Ramos (cell line): ENCODE measurements at regions not wholly inside any gene's neighbourhood (a gene's known extent, or its start where the extent isn't known, plus 50 kb on each side); places are given as distances from the start of the nearest gene placed in this dataset.

Experiments
- in situ Hi-C: fragments of 300-500 bp; cut with MboI; formaldehyde crosslinking; loops from one replicate; pipeline ENCODE4 v1.14.3; 2022; ENCODE audit warnings: low sequenced_read_pairs; ENCODE audit not compliant: unreplicated experiment

DNA sequence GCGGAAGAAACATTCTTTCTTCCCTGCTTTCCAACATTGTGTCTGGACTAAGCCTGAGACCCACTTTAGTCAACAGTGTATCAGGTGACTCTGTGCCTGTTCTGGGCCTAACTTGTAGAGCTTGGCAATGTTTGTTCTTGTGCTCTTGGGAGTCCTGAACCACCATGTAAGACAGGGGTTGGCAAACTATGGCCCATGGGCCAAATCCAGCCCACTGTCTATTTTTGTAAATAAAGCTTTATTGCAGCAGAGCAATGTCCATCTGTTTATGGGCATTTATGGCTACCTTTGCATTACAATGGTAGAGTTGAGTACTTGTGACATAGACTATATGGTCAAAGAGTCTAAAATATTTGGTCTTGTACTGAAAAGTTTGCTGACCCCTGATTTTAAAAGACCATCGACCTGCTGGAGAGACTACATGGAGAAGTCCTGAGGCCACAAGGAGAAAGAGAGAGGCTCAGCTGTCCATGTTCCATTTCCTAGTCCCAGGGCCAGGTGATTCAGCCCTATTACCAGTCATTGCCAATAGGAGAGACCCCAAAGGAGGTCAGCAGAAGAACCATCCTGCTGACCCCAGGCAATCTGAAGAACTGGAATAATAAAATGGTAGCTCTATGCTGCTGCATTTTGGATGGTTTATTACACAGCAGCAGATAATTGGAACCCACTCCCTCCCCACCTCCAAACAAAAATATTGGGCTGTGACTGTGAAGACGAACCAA, 211.3 kb downstream of the AUH start:
- in situ Hi-C loops: no loop called here

DNA sequence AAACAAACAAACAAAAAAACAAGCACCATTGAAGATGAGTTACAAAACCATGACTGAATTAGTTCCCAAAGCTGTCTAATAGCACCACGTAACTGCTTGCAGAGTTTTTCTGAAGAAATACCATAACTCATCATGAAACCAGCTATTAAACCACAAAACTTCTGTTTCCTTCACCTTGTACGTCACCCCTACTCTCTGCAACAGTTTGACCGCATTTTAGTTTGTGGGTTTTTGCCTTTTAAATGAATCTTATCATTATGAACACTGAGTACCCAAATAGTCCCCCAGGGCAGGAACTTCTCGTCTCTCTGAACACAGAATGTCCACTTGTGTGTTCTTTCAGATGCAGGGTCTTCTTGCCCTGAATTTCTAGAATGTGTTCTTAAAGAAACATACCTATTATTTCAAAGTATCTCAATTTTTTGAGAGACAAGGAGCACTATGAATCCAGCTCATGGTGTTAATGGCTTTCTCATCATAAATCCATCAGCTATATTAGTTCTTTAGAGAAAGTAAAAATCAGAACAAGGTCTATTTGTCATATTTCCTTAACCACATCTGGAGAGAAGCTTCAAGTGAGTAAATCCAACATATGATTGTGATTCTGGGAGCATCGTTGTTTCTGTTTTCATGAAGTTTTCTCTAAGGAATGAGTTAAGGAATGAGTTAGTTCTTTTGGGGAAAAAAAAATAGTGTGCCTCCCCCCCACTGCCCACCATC, 210.6 kb downstream of the AUH start:
- in situ Hi-C loops: no loop called here

DNA sequence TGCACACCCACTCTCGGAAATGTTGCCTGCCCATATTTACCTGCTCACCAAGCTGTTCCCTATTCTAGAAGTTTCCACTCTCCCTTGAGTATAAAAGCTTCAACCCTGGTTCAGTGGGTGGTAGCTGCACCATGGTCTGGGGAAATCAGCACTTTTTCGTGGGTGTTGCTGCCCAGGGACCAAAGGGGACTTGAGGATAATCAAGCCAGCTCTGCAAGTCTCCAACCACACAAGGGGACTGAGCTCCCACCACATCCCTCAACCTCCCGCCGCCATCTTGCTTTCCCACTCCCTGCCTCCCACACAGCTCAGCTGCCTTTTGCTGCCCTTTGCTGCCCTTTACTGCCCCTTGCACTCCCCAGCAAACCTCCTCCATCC, 210.0 kb downstream of the AUH start:
- in situ Hi-C loops: no loop called here

GRCh38 chr9:91154686-91155085, 207.0 kb downstream of the AUH start:
- in situ Hi-C loops: no loop called here

DNA sequence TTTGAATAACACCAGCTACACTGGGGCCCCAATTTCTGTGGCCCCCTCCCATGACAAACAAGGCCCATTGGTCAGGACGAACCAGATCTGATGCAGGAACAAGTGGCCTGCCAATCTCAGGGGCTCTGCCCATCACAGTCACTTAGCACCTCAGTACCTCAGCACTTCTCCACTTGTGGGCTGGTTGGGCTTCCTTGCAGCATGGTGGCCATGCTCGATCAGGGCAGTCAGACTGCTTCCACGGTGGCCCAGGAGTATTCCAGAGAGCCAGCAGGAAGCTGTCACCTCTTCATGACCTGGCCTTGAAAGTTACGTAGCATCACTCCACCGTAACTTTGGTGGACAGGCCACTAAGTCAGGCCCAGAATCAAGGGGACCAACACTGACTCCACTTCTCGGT, 206.5 kb downstream of the AUH start:
- in situ Hi-C loops: no loop called here

- in situ Hi-C loops: no loop called here
These were observed 205.9 kb downstream of the AUH start for GRCh38 chr9:91155746-91156376.

GRCh38 chr9:91156451-91157234, 205.1 kb downstream of the AUH start:
- in situ Hi-C loops: no loop called here

DNA sequence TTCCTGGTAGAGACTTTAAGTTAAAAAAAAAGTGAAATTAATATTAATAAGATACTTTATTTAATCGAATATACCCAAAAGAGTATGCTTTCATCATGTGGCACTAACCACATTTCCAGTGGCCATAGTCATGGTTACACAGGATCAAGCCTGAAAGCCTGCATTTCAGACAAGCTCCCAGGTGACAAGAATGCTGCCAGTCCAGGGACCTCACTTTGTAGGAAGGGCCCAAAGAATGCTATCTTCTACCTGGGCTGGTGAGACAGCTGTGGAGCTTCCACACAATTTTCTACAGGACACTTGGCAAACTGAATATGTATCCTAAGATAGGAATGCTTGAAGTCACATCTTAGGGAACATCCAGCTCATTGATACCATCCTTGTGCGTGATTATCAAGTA, 203.8 kb downstream of the AUH start:
- in situ Hi-C loops: no loop called here

DNA sequence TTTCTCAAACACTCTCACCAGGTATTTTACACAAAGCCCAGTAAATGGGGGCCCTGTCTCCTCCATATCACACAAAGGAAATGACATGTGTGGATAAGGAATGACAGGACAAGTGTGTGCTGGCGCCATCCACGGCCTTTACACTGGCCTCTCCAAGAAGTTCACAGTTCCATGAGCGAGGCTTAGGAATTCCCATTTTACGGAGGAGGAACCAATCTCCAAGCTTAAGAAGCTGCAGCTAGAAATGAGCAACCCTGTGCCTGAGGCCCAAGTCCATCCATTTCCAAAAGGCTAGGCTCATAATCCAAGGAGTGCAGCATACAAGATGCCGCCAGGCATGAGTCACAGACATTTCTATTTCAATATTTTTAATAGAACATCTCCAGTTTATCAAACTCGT, 203.4 kb downstream of the AUH start:
- in situ Hi-C loops: no loop called here

DNA sequence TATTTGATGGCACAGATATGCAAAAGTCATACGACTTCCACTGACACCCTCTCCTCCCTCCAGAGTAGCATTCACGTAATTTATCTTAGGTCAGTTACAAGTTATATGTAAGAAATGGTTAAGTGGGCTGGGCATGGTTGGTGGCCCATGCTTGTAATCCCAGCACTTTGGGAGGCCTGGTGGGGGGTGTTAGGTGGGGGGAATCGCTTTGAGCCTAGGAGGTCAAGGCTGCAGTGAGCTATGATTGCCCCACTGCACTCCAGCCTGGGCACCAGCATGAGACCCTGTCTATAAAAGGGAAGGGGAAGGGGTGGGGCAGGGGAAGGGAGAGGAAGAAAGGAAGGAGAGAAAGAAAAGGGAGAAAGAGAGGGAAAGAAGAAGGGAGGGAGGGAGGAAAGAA, 202.8 kb downstream of the AUH start:
- in situ Hi-C loops: no loop called here

DNA sequence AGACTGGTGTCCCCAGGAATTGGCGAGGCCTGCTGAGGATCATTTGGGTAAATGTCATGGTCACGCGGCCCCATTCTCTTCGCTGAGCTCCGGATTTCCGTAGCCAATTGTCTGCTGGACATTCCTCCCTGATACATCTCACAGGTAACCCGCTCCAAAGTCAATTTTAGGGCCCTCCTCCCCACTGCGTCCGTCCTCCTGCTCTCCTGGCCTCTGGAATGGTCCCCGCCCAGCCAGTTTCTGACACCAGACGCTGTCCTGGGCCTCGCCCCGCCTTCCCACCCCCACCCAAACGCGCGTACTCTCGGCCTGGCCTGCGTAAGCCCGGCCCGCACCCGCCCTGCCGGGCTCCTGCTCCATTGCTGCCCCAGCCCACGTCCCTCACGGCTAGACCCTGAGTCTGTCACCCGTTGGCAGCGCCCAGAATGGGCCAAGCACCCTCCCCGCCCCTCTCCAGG, 202.0 kb downstream of the AUH start:
- in situ Hi-C loops: no loop called here

DNA sequence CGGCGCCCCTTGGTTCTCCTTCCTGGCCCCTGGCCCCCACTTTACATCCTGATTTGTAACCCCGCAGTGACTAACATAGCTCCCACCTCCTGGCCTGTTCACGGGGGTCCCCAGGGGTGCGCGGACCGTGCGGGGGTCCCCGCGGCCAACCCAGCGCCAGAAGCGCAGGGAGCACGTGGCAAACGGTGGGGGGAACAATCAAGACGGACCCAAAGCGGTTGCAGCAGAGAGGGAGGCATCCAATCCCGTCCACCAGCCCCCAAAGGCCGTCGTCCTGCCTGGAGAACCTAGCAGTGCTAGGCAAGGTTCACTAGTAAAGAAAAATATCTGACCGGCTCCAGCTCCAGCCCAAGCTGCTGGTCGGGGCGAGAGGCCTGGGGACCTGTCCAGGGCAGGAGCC, 201.5 kb downstream of the AUH start:
- in situ Hi-C loops: no loop called here

GRCh38 chr9:91160599-91161464, 200.9 kb downstream of the AUH start:
- in situ Hi-C loops: no loop called here

- in situ Hi-C loops: no loop called here
These were observed 200.0 kb downstream of the AUH start for GRCh38 chr9:91161465-91162300.

DNA sequence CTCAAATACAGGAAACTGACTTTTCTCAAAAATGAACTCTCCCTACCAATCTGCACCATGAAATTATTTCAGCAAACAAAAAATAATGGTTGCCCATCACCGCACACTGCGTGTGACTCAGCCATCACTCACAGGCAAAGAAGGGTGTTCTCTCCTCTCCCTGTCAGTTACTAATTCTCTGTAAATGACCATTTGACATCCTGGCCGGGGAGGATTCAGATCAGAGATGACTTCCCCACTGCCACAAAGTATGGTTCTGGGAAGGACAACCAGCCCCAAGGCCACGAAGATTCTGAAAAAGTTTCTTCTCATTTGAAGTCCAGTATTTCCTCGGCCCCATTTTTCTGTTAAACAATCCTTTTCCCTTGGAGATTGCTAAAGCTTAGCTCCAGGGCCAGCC, 199.4 kb downstream of the AUH start:
- in situ Hi-C loops: no loop called here

- in situ Hi-C loops: no loop called here
These were observed 198.8 kb downstream of the AUH start for GRCh38 chr9:91162784-91163443.

GRCh38 chr9:91163444-91163772, 198.3 kb downstream of the AUH start:
- in situ Hi-C loops: no loop called here

DNA sequence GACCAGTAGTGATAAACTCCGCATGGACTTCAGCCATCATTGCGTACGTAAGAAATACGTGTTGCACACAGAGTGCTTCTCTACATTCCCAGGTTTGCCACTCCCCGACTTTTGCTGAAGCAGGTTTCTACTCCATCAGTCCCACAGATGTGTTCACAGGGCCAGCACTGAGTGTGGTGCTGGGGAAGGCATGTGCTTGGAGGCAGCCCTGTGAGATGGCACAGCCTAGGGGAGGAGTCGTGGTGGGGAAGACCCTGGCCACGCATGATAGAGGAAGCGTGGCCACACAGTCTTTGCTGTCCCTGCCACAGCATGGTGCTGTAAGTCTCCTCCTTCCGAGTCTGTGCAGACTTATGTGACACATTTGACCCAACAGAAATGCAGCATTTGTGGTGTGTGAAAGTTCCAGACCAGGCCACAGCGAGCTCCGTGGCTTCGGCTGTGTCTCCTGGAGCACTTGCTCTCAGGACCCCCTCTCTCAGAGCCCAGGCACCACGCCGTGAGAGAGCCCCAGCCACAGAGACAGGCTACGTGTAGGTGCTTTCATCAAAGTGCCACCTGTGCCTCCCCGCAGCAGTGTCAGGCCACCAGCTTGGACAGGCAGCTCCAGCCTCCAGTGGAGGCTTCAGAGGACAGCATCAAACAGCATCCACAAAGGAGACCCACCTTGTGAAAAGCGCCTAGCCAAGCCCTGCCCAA, 197.8 kb downstream of the AUH start:
- in situ Hi-C loops: no loop called here
